ENCODE measurements at regions not wholly inside any gene's neighbourhood (a gene's known extent, or its start where the extent isn't known, plus 50 kb on each side); places are given as distances from the start of the nearest gene placed in this dataset.

DNA sequence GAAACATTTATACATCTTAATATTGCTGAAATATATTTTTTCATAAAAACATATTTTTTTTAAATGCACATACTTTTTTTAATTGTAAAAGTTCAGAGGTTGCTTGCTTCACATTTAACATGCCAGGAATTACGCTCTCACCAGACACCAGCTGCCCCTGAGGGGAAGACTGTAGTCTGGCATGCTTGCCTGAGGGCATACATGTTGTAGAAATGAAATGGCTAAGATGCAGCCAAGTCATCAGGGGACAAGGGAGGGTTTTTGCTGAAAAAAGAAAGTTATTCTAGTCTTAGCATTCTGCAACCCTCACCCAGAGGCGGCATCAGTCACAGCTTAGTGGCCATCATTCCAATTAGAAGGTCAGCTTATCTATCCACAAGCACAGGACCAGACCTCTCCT lies 426.7 kb upstream of the FTMT start:
- no peaks in the 10 kb centered on the region for H3K79me2 ChIP-seq (ENCODE audit: low read depth)
- H3K4me3 Mint-ChIP-seq = no peak overlapping the region
- H3K4me3 ChIP-seq = no peak overlapping the region
- TF ChIP-seq, protein P1, sequence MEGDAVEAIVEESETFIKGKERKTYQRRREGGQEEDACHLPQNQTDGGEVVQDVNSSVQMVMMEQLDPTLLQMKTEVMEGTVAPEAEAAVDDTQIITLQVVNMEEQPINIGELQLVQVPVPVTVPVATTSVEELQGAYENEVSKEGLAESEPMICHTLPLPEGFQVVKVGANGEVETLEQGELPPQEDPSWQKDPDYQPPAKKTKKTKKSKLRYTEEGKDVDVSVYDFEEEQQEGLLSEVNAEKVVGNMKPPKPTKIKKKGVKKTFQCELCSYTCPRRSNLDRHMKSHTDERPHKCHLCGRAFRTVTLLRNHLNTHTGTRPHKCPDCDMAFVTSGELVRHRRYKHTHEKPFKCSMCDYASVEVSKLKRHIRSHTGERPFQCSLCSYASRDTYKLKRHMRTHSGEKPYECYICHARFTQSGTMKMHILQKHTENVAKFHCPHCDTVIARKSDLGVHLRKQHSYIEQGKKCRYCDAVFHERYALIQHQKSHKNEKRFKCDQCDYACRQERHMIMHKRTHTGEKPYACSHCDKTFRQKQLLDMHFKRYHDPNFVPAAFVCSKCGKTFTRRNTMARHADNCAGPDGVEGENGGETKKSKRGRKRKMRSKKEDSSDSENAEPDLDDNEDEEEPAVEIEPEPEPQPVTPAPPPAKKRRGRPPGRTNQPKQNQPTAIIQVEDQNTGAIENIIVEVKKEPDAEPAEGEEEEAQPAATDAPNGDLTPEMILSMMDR (IDR thresholded peaks at IDR 0.05) = no peak
- TF ChIP-seq EZH2phosphoT487 (IDR thresholded peaks at IDR 0.05) (no peak), EZH2 (IDR thresholded peaks at IDR 0.05) (no peak)
- no peaks in the 10 kb centered on the region for H3K27me3 ChIP-seq
- no peaks in the 10 kb centered on the region for H3K36me3 Mint-ChIP-seq
- no peaks in the 10 kb centered on the region for H3K9me3 Mint-ChIP-seq
- no peak overlapping the region for H2AFZ ChIP-seq (replicated peaks)
- no peaks in the 10 kb centered on the region for H3K27me3 Mint-ChIP-seq (ENCODE audit: insufficient read depth, low read depth)
- DNase-seq (ENCODE audit: low spot score) = no peak
- no peak overlapping the region for H3K27ac Mint-ChIP-seq
- no peaks in the 10 kb centered on the region for H3F3A ChIP-seq (ENCODE audit: low read depth)
- H4K20me1 ChIP-seq (ENCODE audit: low read depth) = no peaks in the 10 kb centered on the region
- no peak overlapping the region for H3K9ac ChIP-seq
- no peak overlapping the region for H3K27ac ChIP-seq
- no peaks in the 10 kb centered on the region for H3K9me3 ChIP-seq (ENCODE audit: low read depth)
- no peak overlapping the region for H3K4me2 ChIP-seq
- H3K4me1 ChIP-seq = no peaks in the 10 kb centered on the region
- no peaks in the 10 kb centered on the region for H3K4me1 Mint-ChIP-seq
- no peaks in the 10 kb centered on the region for H3K36me3 ChIP-seq

DNA sequence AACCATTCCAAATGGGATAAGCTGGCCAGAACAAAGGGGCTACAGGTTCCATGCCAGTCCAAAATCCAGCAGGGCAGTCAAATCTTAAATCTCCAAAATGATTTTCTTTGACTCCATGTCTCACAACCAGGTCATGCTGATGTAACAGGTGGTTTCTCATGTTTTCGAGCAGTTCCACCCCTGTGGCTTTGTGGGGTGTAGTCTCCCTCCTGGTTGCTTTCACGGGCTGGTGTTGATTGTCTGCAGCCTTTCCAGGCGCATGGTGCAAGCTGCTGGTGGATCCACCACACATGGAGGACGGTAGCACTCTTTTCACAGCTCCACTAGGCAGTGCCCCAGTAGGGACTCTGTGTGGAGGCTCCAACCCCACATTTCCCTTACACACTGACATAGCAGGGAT lies 425.5 kb upstream of the FTMT start:
- H3K9me3 Mint-ChIP-seq = no peaks in the 10 kb centered on the region

DNA sequence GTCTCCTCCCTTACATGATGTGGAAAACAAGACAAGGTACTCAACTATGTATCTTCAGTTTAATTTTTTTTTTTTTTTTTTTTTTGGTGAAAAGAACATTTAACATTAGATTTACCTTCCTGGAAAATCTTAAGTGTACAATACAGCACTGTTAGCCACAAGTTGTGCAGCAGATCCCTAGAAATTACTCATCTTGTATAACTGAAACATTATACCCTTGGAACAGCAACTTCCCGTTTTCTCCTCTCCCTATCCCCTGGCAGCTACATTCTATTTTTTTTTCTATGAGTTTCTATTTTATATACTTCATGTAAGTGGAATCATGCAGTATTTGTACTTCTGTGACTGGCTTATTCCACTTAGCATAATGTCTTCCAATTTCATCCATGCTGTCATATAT lies 421.9 kb upstream of the FTMT start:
- H3K4me3 ChIP-seq = no peak overlapping the region
- TF ChIP-seq EZH2phosphoT487 (IDR thresholded peaks at IDR 0.05) (no peak), EZH2 (IDR thresholded peaks at IDR 0.05) (no peak)
- TF ChIP-seq, protein P1 (IDR thresholded peaks at IDR 0.05) = no peak
- no peak for DNase-seq (ENCODE audit: low spot score)
- H3K9ac ChIP-seq = no peak overlapping the region
- no peaks in the 10 kb centered on the region for H3K9me3 ChIP-seq (ENCODE audit: low read depth)
- no peaks in the 10 kb centered on the region for H3K36me3 ChIP-seq
- no peak overlapping the region for H3K27ac ChIP-seq
- H3K4me2 ChIP-seq = no peak overlapping the region
- no peaks in the 10 kb centered on the region for H3K4me1 ChIP-seq
- H3F3A ChIP-seq (ENCODE audit: low read depth) = no peaks in the 10 kb centered on the region
- no peaks in the 10 kb centered on the region for H4K20me1 ChIP-seq (ENCODE audit: low read depth)
- no peaks in the 10 kb centered on the region for H3K27me3 ChIP-seq
- no peak overlapping the region for H3K4me3 Mint-ChIP-seq
- no peaks in the 10 kb centered on the region for H3K9me3 Mint-ChIP-seq
- no peaks in the 10 kb centered on the region for H3K4me1 Mint-ChIP-seq
- H3K79me2 ChIP-seq (ENCODE audit: low read depth) = no peaks in the 10 kb centered on the region
- H3K36me3 Mint-ChIP-seq = no peaks in the 10 kb centered on the region
- H3K27ac Mint-ChIP-seq = no peak overlapping the region
- H3K27me3 Mint-ChIP-seq (ENCODE audit: insufficient read depth, low read depth) = no peaks in the 10 kb centered on the region
- H2AFZ ChIP-seq (replicated peaks) = no peak overlapping the region

More for the DNA sequence above, 425.5 kb upstream of the FTMT start:
- H3K4me3 Mint-ChIP-seq = no peak overlapping the region
- Histone ChIP-seq H3F3A (ENCODE audit: low read depth) (no peaks in the 10 kb centered on the region), H3K79me2 (ENCODE audit: low read depth) (no peaks in the 10 kb centered on the region), H3K36me3 (no peaks in the 10 kb centered on the region), H3K9me3 (ENCODE audit: low read depth) (no peaks in the 10 kb centered on the region), H3K9ac (no peak overlapping the region), H3K27ac (no peak overlapping the region), H3K4me3 (no peak overlapping the region), H3K4me1 (no peaks in the 10 kb centered on the region), H3K27me3 (no peaks in the 10 kb centered on the region), H3K4me2 (no peak overlapping the region), H2AFZ (replicated peaks) (no peak overlapping the region), H4K20me1 (ENCODE audit: low read depth) (no peaks in the 10 kb centered on the region)
- no peak for DNase-seq (ENCODE audit: low spot score)
- H3K27ac Mint-ChIP-seq = no peak overlapping the region
- H3K4me1 Mint-ChIP-seq = no peaks in the 10 kb centered on the region
- no peak for TF ChIP-seq EZH2phosphoT487 (IDR thresholded peaks at IDR 0.05)
- TF ChIP-seq, protein P1 (IDR thresholded peaks at IDR 0.05) = no peak
- TF ChIP-seq EZH2 (IDR thresholded peaks at IDR 0.05) = no peak
- no peaks in the 10 kb centered on the region for H3K27me3 Mint-ChIP-seq (ENCODE audit: insufficient read depth, low read depth)
- H3K36me3 Mint-ChIP-seq = no peaks in the 10 kb centered on the region

Data from neural progenitor cell (in vitro differentiated cells).